NB4 (cell line): ENCODE measurements at regions not wholly inside any gene's neighbourhood (a gene's known extent, or its start where the extent isn't known, plus 50 kb on each side); places are given as distances from the start of the nearest gene placed in this dataset.
A peak's percentile ranks its signal among the peaks of the same experiment; 100 is the strongest.

ENCODE experiments used
- DNase-seq: peaks from one replicate; pipeline ENCODE4 v3.0.0; 2010; ENCODE audit warnings: low read depth
- H3K4me3 ChIP-seq: one replicate; pipeline ENCODE4 v1.5.1; 2011; ENCODE audit warnings: mild to moderate bottlenecking, low read depth, low read length, moderate library complexity
- CTCF ChIP-seq: IDR thresholded peaks from one replicate; pipeline ENCODE4 v1.5.1; 2012; ENCODE audit warnings: low read depth, low read length
- MAX ChIP-seq: IDR thresholded peaks from 2 replicates; pipeline ENCODE4 v1.6.1; 2011; ENCODE audit warnings: low read depth, low read length
- MYC ChIP-seq: IDR thresholded peaks from 2 replicates; pipeline ENCODE4 v1.6.1; 2011; ENCODE audit warnings: low read depth, low read length
- POLR2A ChIP-seq: IDR thresholded peaks from 2 replicates; pipeline ENCODE4 v1.6.1; 2011; ENCODE audit warnings: mild to moderate bottlenecking; ENCODE audit not compliant: insufficient read length; ENCODE audit errors: extremely low read depth

- H3K4me3 ChIP-seq = no peak overlapping the region
- no peak for DNase-seq
- no peak for TF ChIP-seq POLR2A
- TF ChIP-seq MAX = no peak
- no peak for TF ChIP-seq CTCF
- no peak for TF ChIP-seq MYC
Measured at GRCh38 chr4:181137351-181137750, 1105.9 kb upstream of the TENM3 start.

- no peak for TF ChIP-seq POLR2A
- TF ChIP-seq MYC = no peak
- TF ChIP-seq CTCF = no peak
- no peak for DNase-seq
- no peak overlapping the region for H3K4me3 ChIP-seq
Measured at GRCh38 chr4:181138116-181138515, 1105.1 kb upstream of the TENM3 start.

GRCh38 chr4:181140037-181140603 lies 1103.1 kb upstream of the TENM3 start:
- no peak overlapping the region for H3K4me3 ChIP-seq
- TF ChIP-seq POLR2A = no peak
- TF ChIP-seq CTCF = no peak
- no peak for TF ChIP-seq MAX
- TF ChIP-seq MYC = no peak
- no peak for DNase-seq

- no peak overlapping the region for H3K4me3 ChIP-seq
- TF ChIP-seq MAX = no peak
- TF ChIP-seq CTCF = peak; percentile 64
- DNase-seq = peak; percentile 72
Measured at GRCh38 chr4:181143250-181143854, 1099.8 kb upstream of the TENM3 start.

- TF ChIP-seq POLR2A (no peak), MYC (no peak), MAX (no peak), CTCF (no peak)
- no peak overlapping the region for H3K4me3 ChIP-seq
- DNase-seq = no peak
Measured at GRCh38 chr4:181146051-181146450, 1097.2 kb upstream of the TENM3 start.

GRCh38 chr4:181147416-181147951 lies 1095.7 kb upstream of the TENM3 start:
- TF ChIP-seq MAX = no peak
- DNase-seq = no peak
- no peak overlapping the region for H3K4me3 ChIP-seq
